Hepatocyte (in vitro differentiated cells): ENCODE measurements at regions not wholly inside any gene's neighbourhood (a gene's known extent, or its start where the extent isn't known, plus 50 kb on each side); places are given as distances from the start of the nearest gene placed in this dataset.

Experiments
- DNase-seq: peaks from one replicate; pipeline ENCODE4 v3.0.0-alpha.2; 2016; ENCODE audit warnings: low spot score
- H2AFZ ChIP-seq: fragments of 200-600 bp; sonication (generic); 2 replicates; pipeline ENCODE4 v1.6.0; 2016; ENCODE audit warnings: antibody characterized with exemption, mild to moderate bottlenecking
- H3K27ac ChIP-seq: fragments of 200-600 bp; sonication (generic); 2 replicates; pipeline ENCODE4 v1.5.1; 2016; ENCODE audit warnings: mild to moderate bottlenecking
- H3K27me3 ChIP-seq: fragments of 200-600 bp; sonication (generic); 2 replicates; pipeline ENCODE4 v1.6.1; 2016
- H3K36me3 ChIP-seq: fragments of 200-600 bp; sonication (generic); replicated peaks from 2 replicates; pipeline ENCODE4 v1.5.1; 2016; ENCODE audit warnings: low read depth; ENCODE audit not compliant: insufficient read depth
- H3K4me1 ChIP-seq: fragments of 200-600 bp; sonication (generic); 2 replicates; pipeline ENCODE4 v1.5.1; 2016; ENCODE audit warnings: mild to moderate bottlenecking, moderate library complexity; ENCODE audit not compliant: insufficient read depth
- H3K4me2 ChIP-seq: fragments of 200-600 bp; sonication (generic); 2 replicates; pipeline ENCODE4 v1.6.0; 2016
- H3K4me3 ChIP-seq: fragments of 200-600 bp; sonication (generic); 2 replicates; pipeline ENCODE4 v1.5.1; 2016; ENCODE audit warnings: mild to moderate bottlenecking
- H3K79me2 ChIP-seq: fragments of 200-600 bp; sonication (generic); 2 replicates; pipeline ENCODE4 v1.6.0; 2017; ENCODE audit warnings: mild to moderate bottlenecking
- H3K9me2 ChIP-seq: fragments of 200-600 bp; sonication (generic); replicated peaks from 2 replicates; pipeline ENCODE4 v1.6.0; 2017; ENCODE audit warnings: mild to moderate bottlenecking; ENCODE audit not compliant: insufficient read depth
- H3K9me3 ChIP-seq: fragments of 200-600 bp; sonication (generic); 2 replicates; pipeline ENCODE4 v1.5.1; 2016; ENCODE audit warnings: low read depth, mild to moderate bottlenecking
- H4K20me1 ChIP-seq: fragments of 200-600 bp; sonication (generic); 2 replicates; pipeline ENCODE4 v1.6.0; 2016; ENCODE audit warnings: mild to moderate bottlenecking; ENCODE audit not compliant: insufficient read depth, poor library complexity, severe bottlenecking
- CTCF ChIP-seq: fragments of 200-600 bp; sonication (generic); IDR thresholded peaks from 2 replicates; pipeline ENCODE4 v1.5.1; 2016; ENCODE audit warnings: antibody characterized with exemption, mild to moderate bottlenecking; ENCODE audit not compliant: poor library complexity
- EZH2 ChIP-seq: fragments of 200-600 bp; sonication (generic); IDR thresholded peaks from 2 replicates; pipeline ENCODE4 v1.6.1; 2016; ENCODE audit warnings: antibody characterized with exemption, mild to moderate bottlenecking, borderline replicate concordance
- EZH2phosphoT487 ChIP-seq: fragments of 200-600 bp; sonication (generic); IDR thresholded peaks from one replicate; pipeline ENCODE4 v1.6.1; 2018; ENCODE audit warnings: antibody characterized with exemption, mild to moderate bottlenecking, low read depth, moderate library complexity; ENCODE audit not compliant: unreplicated experiment, severe bottlenecking
- WGBS: methylation state at CpG from one replicate; pipeline ENCODE4 v1.1.6; 2016; ENCODE audit warnings: low lambda C conversion rate; ENCODE audit errors: missing lambda C conversion rate; 5-methylcytosine and 5-hydroxymethylcytosine counted together

GRCh38 chr14:24695265-24696241, 61.6 kb upstream of the GZMB start:
- no peaks in the 10 kb centered on the region for H3K79me2 ChIP-seq
- DNase-seq: no peak
- no peak overlapping the region for H2AFZ ChIP-seq
- 79% methylated on average over 8 of the region's 8 CpGs for WGBS
- H3K9me2 ChIP-seq: no peaks in the 10 kb centered on the region
- H4K20me1 ChIP-seq: no peaks in the 10 kb centered on the region
- peaks cover 2% of the 10 kb centered on the region for H3K27me3 ChIP-seq
- H3K4me1 ChIP-seq: no peaks in the 10 kb centered on the region
- no peak overlapping the region for H3K4me3 ChIP-seq
- no peaks in the 10 kb centered on the region for H3K9me3 ChIP-seq
- H3K27ac ChIP-seq: no peak overlapping the region
- no peak overlapping the region for H3K4me2 ChIP-seq
- no peaks in the 10 kb centered on the region for H3K36me3 ChIP-seq
- no peak for TF ChIP-seq EZH2phosphoT487
- TF ChIP-seq EZH2: no peak
- TF ChIP-seq CTCF: no peak

GRCh38 chr14:24694680-24695079, 60.7 kb upstream of the GZMB start:
- Histone ChIP-seq H3K79me2 (no peaks in the 10 kb centered on the region), H3K9me3 (no peaks in the 10 kb centered on the region), H3K27ac (no peak overlapping the region), H3K4me1 (no peaks in the 10 kb centered on the region), H2AFZ (no peak overlapping the region), H4K20me1 (no peaks in the 10 kb centered on the region), H3K4me2 (no peak overlapping the region), H3K9me2 (no peaks in the 10 kb centered on the region), H3K36me3 (no peaks in the 10 kb centered on the region), H3K27me3 (peaks cover 5% of the 10 kb centered on the region), H3K4me3 (no peak overlapping the region)
- 93% methylated on average over 3 of the region's 3 CpGs for WGBS
- DNase-seq: no peak
- TF ChIP-seq EZH2 (no peak), CTCF (no peak), EZH2phosphoT487 (no peak)

GRCh38 chr14:24693983-24694382, 60.0 kb upstream of the GZMB start:
- 73% methylated on average over 2 of the region's 2 CpGs for WGBS
- no peak for TF ChIP-seq CTCF
- TF ChIP-seq EZH2phosphoT487: no peak
- TF ChIP-seq EZH2: no peak
- Histone ChIP-seq H3K9me2 (no peaks in the 10 kb centered on the region), H3K4me1 (no peaks in the 10 kb centered on the region), H2AFZ (no peak overlapping the region), H3K4me3 (no peak overlapping the region), H4K20me1 (no peaks in the 10 kb centered on the region), H3K27me3 (peaks cover 12% of the 10 kb centered on the region), H3K27ac (no peak overlapping the region), H3K79me2 (no peaks in the 10 kb centered on the region), H3K4me2 (no peak overlapping the region), H3K36me3 (no peaks in the 10 kb centered on the region), H3K9me3 (no peaks in the 10 kb centered on the region)
- DNase-seq: no peak
